HCT116 (cell line): ENCODE measurements at regions not wholly inside any gene's neighbourhood (a gene's known extent, or its start where the extent isn't known, plus 50 kb on each side); places are given as distances from the start of the nearest gene placed in this dataset.

ENCODE experiments used
- ATAC-seq: fragments of 200-7000 bp; cut with Tn5 transposase; 2 replicates; pipeline ENCODE4 v1.9.1; 2020; ENCODE audit warnings: mild to moderate bottlenecking, moderate library complexity
- BruUV-seq: library from RNA; stranded (reverse); fragments of 400-500 nt; replicated peaks from 2 replicates; lab custom pipeline; 2021; lab: Mats Ljungman, UMichigan
- CTCF ChIA-PET: fragments of 300-600 bp; sonication (Branson Sonifier 250); formaldehyde crosslinking; loops from one replicate; lab custom pipeline; 2021; ENCODE audit warnings: antibody characterized with exemption; lab: Charles Lee
- POLR2A ChIA-PET: fragments of 300-600, 350-600 bp; sonication (Branson Sonifier 250); formaldehyde crosslinking; loops from one replicate; lab custom pipeline; 2021; ENCODE audit warnings: antibody characterized with exemption; lab: Charles Lee
- RAD21 ChIA-PET, 2 experiments: fragments of 300-600 bp; sonication (Branson Sonifier 250); formaldehyde crosslinking; loops; one replicate each; lab custom pipeline; 2023; ENCODE audit warnings: low total read pairs in 2 of 2; ENCODE audit not compliant: uncharacterized antibody in 2 of 2, unreplicated experiment in 2 of 2, low non-redundant PET in 1 of 2; lab: Charles Lee
- DNase-seq: peaks from one replicate; pipeline ENCODE4 v3.0.0-alpha.2; 2010; ENCODE audit warnings: low read depth, low spot score
- H2AFZ ChIP-seq: fragments of 200-600 bp; shearing (Covaris generic), sonication (generic); 2 replicates; pipeline ENCODE4 v1.6.1; 2017; ENCODE audit warnings: low read depth, mixed run types, mixed read lengths, antibody characterized with exemption, low read length; ENCODE audit not compliant: poor library complexity, severe bottlenecking
- H3K27ac ChIP-seq: 2 replicates; pipeline ENCODE4 v1.5.1; 2012; ENCODE audit warnings: low read depth, low read length
- H3K27me3 ChIP-seq: fragments of 200-600 bp; sonication (generic); 2 replicates; pipeline ENCODE4 v1.6.1; 2016; ENCODE audit warnings: mixed run types, low read length, mixed read lengths; ENCODE audit not compliant: insufficient read depth
- H3K36me3 ChIP-seq, 2 experiments: fragments of 200-500 bp in 1 of 2; fragments of 200-600 bp in 1 of 2; sonication (Bioruptor generic) in 1 of 2; sonication (generic) in 1 of 2; 2 replicates each; pipeline versions ENCODE4 v1.5.1 to v1.6.1; 2014 to 2016; ENCODE audit warnings: low read length in 2 of 2, inconsistent platforms in 1 of 2, mixed read lengths in 1 of 2, mixed run types in 1 of 2; ENCODE audit not compliant: insufficient read depth in 2 of 2, control insufficient read depth in 1 of 2
- H3K4me1 ChIP-seq, 2 experiments: fragments of 200-600 bp in 1 of 2; sonication (generic) in 1 of 2; 2 replicates each; pipeline versions ENCODE4 v1.5.1 to v1.6.1; 2012 to 2017; ENCODE audit warnings: low read length in 2 of 2, inconsistent platforms in 1 of 2, mild to moderate bottlenecking in 1 of 2, mixed read lengths in 1 of 2, mixed run types in 1 of 2, moderate library complexity in 1 of 2; ENCODE audit not compliant: insufficient read depth in 2 of 2, control insufficient read depth in 1 of 2
- H3K4me2 ChIP-seq: fragments of 200-600 bp; sonication (generic); 2 replicates; pipeline ENCODE4 v1.6.1; 2017; ENCODE audit warnings: mixed run types, low read length, mixed read lengths
- H3K4me3 ChIP-seq, 2 experiments: fragments of 200-600 bp in 1 of 2; sonication (generic) in 1 of 2; replicated peaks in 1 of 2; 2 replicates each; pipeline ENCODE4 v1.5.1; 2011 to 2016; ENCODE audit warnings: low read length in 2 of 2, control low read depth in 1 of 2, low read depth in 1 of 2, mild to moderate bottlenecking in 1 of 2, mixed read lengths in 1 of 2, mixed run types in 1 of 2
- H3K79me2 ChIP-seq: fragments of 200-600 bp; sonication (generic); 2 replicates; pipeline ENCODE4 v1.6.1; 2017; ENCODE audit warnings: mild to moderate bottlenecking, mixed run types, low read length, moderate library complexity, mixed read lengths; ENCODE audit not compliant: insufficient read depth
- H3K9ac ChIP-seq: fragments of 200-600 bp; sonication (generic); 2 replicates; pipeline ENCODE4 v1.6.1; 2016; ENCODE audit warnings: low read length, mixed read lengths
- H3K9me2 ChIP-seq: fragments of 200-600 bp; sonication (generic), shearing (Covaris generic); 2 replicates; pipeline ENCODE4 v1.6.1; 2017; ENCODE audit warnings: mixed run types, mild to moderate bottlenecking, moderate library complexity; ENCODE audit not compliant: insufficient read depth
- H3K9me3 ChIP-seq, 2 experiments: fragments of 200-500 bp in 1 of 2; fragments of 200-600 bp in 1 of 2; sonication (Bioruptor generic) in 1 of 2; sonication (generic) in 1 of 2; 2 replicates each; pipeline ENCODE4 v1.6.1; 2014 to 2017; ENCODE audit warnings: low read length in 2 of 2, mixed read lengths in 2 of 2, inconsistent platforms in 1 of 2, low read depth in 1 of 2, mild to moderate bottlenecking in 1 of 2, mixed run types in 1 of 2, moderate library complexity in 1 of 2; ENCODE audit not compliant: control insufficient read depth in 1 of 2, insufficient read depth in 1 of 2
- H4K20me1 ChIP-seq: fragments of 200-600 bp; sonication (generic), shearing (Covaris generic); 2 replicates; pipeline ENCODE4 v1.6.1; 2017; ENCODE audit warnings: mixed run types, mild to moderate bottlenecking, moderate library complexity; ENCODE audit not compliant: insufficient read depth
- ELF1 ChIP-seq: IDR thresholded peaks from 2 replicates; pipeline ENCODE4 v1.6.1; 2012; ENCODE audit warnings: low read depth, borderline replicate concordance
- POLR2A ChIP-seq: IDR thresholded peaks from 2 replicates; pipeline ENCODE4 v1.7.0; 2011; ENCODE audit warnings: borderline replicate concordance; ENCODE audit not compliant: insufficient read depth, insufficient read length; ENCODE audit errors: extremely low read depth
- SIN3A ChIP-seq: IDR thresholded peaks from 2 replicates; pipeline ENCODE4 v1.6.1; 2012; ENCODE audit warnings: low read depth
- SP1 ChIP-seq: IDR thresholded peaks from 2 replicates; pipeline ENCODE4 v1.6.1; 2012; ENCODE audit warnings: low read depth
- TCF7L2 ChIP-seq: IDR thresholded peaks from 2 replicates; pipeline ENCODE4 v1.7.0; 2011; ENCODE audit warnings: borderline replicate concordance, inconsistent platforms; ENCODE audit not compliant: insufficient read depth, insufficient read length; ENCODE audit errors: extremely low read depth
- ZFX ChIP-seq: fragments of 450-650 bp; IDR thresholded peaks from 2 replicates; pipeline ENCODE4 v1.6.1; 2017
- ZNF274 ChIP-seq: fragments of 200-500 bp; sonication (Bioruptor generic); IDR thresholded peaks from 2 replicates; pipeline ENCODE4 v1.6.1; 2014; ENCODE audit warnings: mild to moderate bottlenecking, low read depth, low read length, inconsistent platforms
- intact Hi-C: fragments of 100-400 bp; cut with micrococcal nuclease; formaldehyde crosslinking; loops from 2 replicates; pipeline ENCODE4 v1.10.0; 2022
- TF ChIP-seq, protein P1 (sequence below), 3 experiments: fragments of 200-600 bp in 1 of 3; sonication (generic) in 1 of 3; IDR thresholded peaks in 2 of 3; conservative IDR thresholded peaks in 1 of 3; 2 replicates each; pipeline ENCODE4 v1.5.1; 2012 to 2017; ENCODE audit warnings: low read depth in 2 of 3, low read length in 2 of 3, antibody characterized with exemption in 1 of 3, borderline replicate concordance in 1 of 3, control low read depth in 1 of 3, mild to moderate bottlenecking in 1 of 3, mixed read lengths in 1 of 3, mixed run types in 1 of 3, moderate library complexity in 1 of 3; ENCODE audit not compliant: insufficient read depth in 1 of 3
- TF ChIP-seq, protein P2 (sequence below): IDR thresholded peaks from 2 replicates; pipeline ENCODE4 v1.6.1; 2012
- TF ChIP-seq, protein P3 (sequence below): IDR thresholded peaks from 2 replicates; pipeline ENCODE4 v1.6.1; 2012; ENCODE audit warnings: low read depth
- TF ChIP-seq, protein P4 (sequence below): IDR thresholded peaks from 2 replicates; pipeline ENCODE4 v1.6.1; 2012

DNA sequence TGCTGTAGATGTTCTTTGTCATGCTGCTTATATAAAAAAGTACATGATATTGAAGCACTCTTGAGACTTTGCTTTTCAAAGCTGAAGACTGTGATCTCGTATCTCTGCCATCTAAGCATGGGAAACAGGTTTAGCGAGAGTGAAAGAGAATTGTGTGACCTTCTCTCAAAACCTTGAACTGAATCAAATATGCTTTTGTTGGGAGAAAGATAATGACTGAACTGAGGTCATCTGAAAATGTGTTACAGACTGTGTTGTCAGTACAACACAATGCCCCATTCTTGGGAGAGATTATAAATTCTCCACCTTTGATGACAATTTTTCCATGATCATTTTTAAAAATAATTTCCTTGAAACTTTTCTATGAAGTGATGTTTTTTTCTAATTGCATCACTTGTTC is 272.1 kb upstream of the SEL1L start:
- Histone ChIP-seq H3K27me3 (no peaks in the 10 kb centered on the region), H3K4me2 (no peak overlapping the region), H3K4me3 (no peak overlapping the region), H3K9me3 (no peaks in the 10 kb centered on the region; a peak in 2 of 4 replicates), H2AFZ (no peak overlapping the region), H3K9ac (no peak overlapping the region), H4K20me1 (no peaks in the 10 kb centered on the region), H3K27ac (no peak overlapping the region), H3K9me2 (no peaks in the 10 kb centered on the region)
- RAD21 ChIA-PET: no interaction called here
- POLR2A ChIA-PET: no interaction called here
- intact Hi-C loops: no loop called here
- ATAC-seq (no peak), DNase-seq (no peak)
- BruUV-seq: no TSS peak
- CTCF ChIA-PET: no interaction called here
- TF ChIP-seq ZNF274 (no peak), SP1 (no peak), ZFX (no peak), TCF7L2 (no peak), SIN3A (no peak), ELF1 (no peak), POLR2A (no peak)
- TF ChIP-seq, protein P1, sequence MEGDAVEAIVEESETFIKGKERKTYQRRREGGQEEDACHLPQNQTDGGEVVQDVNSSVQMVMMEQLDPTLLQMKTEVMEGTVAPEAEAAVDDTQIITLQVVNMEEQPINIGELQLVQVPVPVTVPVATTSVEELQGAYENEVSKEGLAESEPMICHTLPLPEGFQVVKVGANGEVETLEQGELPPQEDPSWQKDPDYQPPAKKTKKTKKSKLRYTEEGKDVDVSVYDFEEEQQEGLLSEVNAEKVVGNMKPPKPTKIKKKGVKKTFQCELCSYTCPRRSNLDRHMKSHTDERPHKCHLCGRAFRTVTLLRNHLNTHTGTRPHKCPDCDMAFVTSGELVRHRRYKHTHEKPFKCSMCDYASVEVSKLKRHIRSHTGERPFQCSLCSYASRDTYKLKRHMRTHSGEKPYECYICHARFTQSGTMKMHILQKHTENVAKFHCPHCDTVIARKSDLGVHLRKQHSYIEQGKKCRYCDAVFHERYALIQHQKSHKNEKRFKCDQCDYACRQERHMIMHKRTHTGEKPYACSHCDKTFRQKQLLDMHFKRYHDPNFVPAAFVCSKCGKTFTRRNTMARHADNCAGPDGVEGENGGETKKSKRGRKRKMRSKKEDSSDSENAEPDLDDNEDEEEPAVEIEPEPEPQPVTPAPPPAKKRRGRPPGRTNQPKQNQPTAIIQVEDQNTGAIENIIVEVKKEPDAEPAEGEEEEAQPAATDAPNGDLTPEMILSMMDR (IDR thresholded peaks at IDR 0.05 in 2 of 3, conservative IDR thresholded peaks at IDR 0.05 in 1 of 3; ENCODE audit: borderline replicate concordance in 1 of 3, insufficient read depth in 1 of 3, low read depth in 2 of 3, low read length in 2 of 3): no peak
- TF ChIP-seq, protein P2, sequence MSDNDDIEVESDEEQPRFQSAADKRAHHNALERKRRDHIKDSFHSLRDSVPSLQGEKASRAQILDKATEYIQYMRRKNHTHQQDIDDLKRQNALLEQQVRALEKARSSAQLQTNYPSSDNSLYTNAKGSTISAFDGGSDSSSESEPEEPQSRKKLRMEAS: no peak
- TF ChIP-seq, protein P3, sequence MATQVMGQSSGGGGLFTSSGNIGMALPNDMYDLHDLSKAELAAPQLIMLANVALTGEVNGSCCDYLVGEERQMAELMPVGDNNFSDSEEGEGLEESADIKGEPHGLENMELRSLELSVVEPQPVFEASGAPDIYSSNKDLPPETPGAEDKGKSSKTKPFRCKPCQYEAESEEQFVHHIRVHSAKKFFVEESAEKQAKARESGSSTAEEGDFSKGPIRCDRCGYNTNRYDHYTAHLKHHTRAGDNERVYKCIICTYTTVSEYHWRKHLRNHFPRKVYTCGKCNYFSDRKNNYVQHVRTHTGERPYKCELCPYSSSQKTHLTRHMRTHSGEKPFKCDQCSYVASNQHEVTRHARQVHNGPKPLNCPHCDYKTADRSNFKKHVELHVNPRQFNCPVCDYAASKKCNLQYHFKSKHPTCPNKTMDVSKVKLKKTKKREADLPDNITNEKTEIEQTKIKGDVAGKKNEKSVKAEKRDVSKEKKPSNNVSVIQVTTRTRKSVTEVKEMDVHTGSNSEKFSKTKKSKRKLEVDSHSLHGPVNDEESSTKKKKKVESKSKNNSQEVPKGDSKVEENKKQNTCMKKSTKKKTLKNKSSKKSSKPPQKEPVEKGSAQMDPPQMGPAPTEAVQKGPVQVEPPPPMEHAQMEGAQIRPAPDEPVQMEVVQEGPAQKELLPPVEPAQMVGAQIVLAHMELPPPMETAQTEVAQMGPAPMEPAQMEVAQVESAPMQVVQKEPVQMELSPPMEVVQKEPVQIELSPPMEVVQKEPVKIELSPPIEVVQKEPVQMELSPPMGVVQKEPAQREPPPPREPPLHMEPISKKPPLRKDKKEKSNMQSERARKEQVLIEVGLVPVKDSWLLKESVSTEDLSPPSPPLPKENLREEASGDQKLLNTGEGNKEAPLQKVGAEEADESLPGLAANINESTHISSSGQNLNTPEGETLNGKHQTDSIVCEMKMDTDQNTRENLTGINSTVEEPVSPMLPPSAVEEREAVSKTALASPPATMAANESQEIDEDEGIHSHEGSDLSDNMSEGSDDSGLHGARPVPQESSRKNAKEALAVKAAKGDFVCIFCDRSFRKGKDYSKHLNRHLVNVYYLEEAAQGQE: no peak
- TF ChIP-seq, protein P4, sequence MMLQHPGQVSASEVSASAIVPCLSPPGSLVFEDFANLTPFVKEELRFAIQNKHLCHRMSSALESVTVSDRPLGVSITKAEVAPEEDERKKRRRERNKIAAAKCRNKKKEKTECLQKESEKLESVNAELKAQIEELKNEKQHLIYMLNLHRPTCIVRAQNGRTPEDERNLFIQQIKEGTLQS: no peak
- TF ChIP-seq, all 23 proteins: peak for 0
- H3K36me3 ChIP-seq: no peaks in the 10 kb centered on the region
- H3K79me2 ChIP-seq: no peaks in the 10 kb centered on the region
- H3K4me1 ChIP-seq: no peaks in the 10 kb centered on the region
